ENCODE measurements at regions not wholly inside any gene's neighbourhood (a gene's known extent, or its start where the extent isn't known, plus 50 kb on each side); places are given as distances from the start of the nearest gene placed in this dataset.

DNA sequence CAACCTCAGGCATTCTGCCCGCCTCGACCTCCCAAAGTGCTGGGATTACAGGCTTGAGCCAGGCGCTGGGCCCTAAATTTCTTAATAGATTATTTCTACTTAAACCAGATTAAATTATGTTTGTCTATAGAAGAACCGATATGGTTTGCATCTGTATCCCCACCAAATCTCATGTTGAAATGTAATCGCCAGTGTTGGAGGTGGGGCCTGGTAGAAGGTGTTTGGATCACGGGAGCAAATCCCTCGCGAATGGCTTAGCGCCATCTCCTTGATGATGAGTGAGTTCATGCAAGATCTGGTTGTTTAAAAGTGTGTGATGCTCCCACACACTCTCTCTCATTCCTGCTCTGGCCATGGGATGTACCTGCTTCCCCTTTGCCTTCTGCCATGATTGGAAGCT lies 109.3 kb upstream of the NANOS1 start:
- no peak for TF ChIP-seq MEF2A (IDR thresholded peaks at IDR 0.05; ENCODE audit: borderline replicate concordance, low read depth)
- no peak for TF ChIP-seq JUND (IDR thresholded peaks at IDR 0.05)
- TF ChIP-seq, protein P1, sequence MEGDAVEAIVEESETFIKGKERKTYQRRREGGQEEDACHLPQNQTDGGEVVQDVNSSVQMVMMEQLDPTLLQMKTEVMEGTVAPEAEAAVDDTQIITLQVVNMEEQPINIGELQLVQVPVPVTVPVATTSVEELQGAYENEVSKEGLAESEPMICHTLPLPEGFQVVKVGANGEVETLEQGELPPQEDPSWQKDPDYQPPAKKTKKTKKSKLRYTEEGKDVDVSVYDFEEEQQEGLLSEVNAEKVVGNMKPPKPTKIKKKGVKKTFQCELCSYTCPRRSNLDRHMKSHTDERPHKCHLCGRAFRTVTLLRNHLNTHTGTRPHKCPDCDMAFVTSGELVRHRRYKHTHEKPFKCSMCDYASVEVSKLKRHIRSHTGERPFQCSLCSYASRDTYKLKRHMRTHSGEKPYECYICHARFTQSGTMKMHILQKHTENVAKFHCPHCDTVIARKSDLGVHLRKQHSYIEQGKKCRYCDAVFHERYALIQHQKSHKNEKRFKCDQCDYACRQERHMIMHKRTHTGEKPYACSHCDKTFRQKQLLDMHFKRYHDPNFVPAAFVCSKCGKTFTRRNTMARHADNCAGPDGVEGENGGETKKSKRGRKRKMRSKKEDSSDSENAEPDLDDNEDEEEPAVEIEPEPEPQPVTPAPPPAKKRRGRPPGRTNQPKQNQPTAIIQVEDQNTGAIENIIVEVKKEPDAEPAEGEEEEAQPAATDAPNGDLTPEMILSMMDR (IDR thresholded peaks at IDR 0.05): no peak
- no peak for TF ChIP-seq SIN3A (IDR thresholded peaks at IDR 0.05; ENCODE audit: borderline replicate concordance, low read depth, low read length)
- no peak for TF ChIP-seq MAX (IDR thresholded peaks at IDR 0.05; ENCODE audit: low read depth)
- TF ChIP-seq EP300 (IDR thresholded peaks at IDR 0.05; ENCODE audit: borderline replicate concordance in 1 of 2, low read depth in 1 of 2, low read length in 1 of 2): no peak
- TF ChIP-seq, protein P2, sequence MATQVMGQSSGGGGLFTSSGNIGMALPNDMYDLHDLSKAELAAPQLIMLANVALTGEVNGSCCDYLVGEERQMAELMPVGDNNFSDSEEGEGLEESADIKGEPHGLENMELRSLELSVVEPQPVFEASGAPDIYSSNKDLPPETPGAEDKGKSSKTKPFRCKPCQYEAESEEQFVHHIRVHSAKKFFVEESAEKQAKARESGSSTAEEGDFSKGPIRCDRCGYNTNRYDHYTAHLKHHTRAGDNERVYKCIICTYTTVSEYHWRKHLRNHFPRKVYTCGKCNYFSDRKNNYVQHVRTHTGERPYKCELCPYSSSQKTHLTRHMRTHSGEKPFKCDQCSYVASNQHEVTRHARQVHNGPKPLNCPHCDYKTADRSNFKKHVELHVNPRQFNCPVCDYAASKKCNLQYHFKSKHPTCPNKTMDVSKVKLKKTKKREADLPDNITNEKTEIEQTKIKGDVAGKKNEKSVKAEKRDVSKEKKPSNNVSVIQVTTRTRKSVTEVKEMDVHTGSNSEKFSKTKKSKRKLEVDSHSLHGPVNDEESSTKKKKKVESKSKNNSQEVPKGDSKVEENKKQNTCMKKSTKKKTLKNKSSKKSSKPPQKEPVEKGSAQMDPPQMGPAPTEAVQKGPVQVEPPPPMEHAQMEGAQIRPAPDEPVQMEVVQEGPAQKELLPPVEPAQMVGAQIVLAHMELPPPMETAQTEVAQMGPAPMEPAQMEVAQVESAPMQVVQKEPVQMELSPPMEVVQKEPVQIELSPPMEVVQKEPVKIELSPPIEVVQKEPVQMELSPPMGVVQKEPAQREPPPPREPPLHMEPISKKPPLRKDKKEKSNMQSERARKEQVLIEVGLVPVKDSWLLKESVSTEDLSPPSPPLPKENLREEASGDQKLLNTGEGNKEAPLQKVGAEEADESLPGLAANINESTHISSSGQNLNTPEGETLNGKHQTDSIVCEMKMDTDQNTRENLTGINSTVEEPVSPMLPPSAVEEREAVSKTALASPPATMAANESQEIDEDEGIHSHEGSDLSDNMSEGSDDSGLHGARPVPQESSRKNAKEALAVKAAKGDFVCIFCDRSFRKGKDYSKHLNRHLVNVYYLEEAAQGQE (IDR thresholded peaks at IDR 0.05; ENCODE audit: low read depth, low read length): no peak
- TF ChIP-seq FOXJ3 (CRISPR knock-in tag; IDR thresholded peaks at IDR 0.05): no peak
- TF ChIP-seq YY1 (IDR thresholded peaks at IDR 0.05; ENCODE audit: low read depth): no peak
- TF ChIP-seq POLR2AphosphoS5 (IDR thresholded peaks at IDR 0.05; ENCODE audit: low read depth, low read length): no peak
